ENCODE measurements at regions not wholly inside any gene's neighbourhood (a gene's known extent, or its start where the extent isn't known, plus 50 kb on each side); places are given as distances from the start of the nearest gene placed in this dataset.

GRCh38 chr18:44096016-44096415 is 584.7 kb upstream of the SETBP1 start:
- TF ChIP-seq CTCF (IDR thresholded peaks at IDR 0.05 in 4 of 5, conservative IDR thresholded peaks at IDR 0.05 in 1 of 5) (no peak), POLR2A (IDR thresholded peaks at IDR 0.05) (no peak)
- Histone ChIP-seq H3K4me1 (peaks cover 0 to 7% of the 10 kb centered on the region in 2 donors), H3K9me3 (no peaks in the 10 kb centered on the region), H3K4me3 (no peak overlapping the region), H3K36me3 (no peaks in the 10 kb centered on the region), H3K27me3 (no peaks in the 10 kb centered on the region), H3K27ac (no peak overlapping the region)
- intact Hi-C loops (cut with DNase I; ENCODE audit: low total_unique reads) (no loop called here), in situ Hi-C loops (cut with MboI; ENCODE audit: low sequenced_read_pairs in 4 of 4) (no loop called here)
- DNase-seq (no peak), ATAC-seq (no peak)

- no peak for TF ChIP-seq POLR2A (IDR thresholded peaks at IDR 0.05)
- no peak for TF ChIP-seq CTCF (IDR thresholded peaks at IDR 0.05 in 4 of 5, conservative IDR thresholded peaks at IDR 0.05 in 1 of 5)
- ATAC-seq (no peak), DNase-seq (no peak)
- no peak overlapping the region for H3K4me3 ChIP-seq
- H3K9me3 ChIP-seq = no peaks in the 10 kb centered on the region
- in situ Hi-C loops (cut with MboI; ENCODE audit: low sequenced_read_pairs in 4 of 4) = no loop called here
- H3K4me1 ChIP-seq = peaks cover 0 to 7% of the 10 kb centered on the region in 2 donors
- H3K27me3 ChIP-seq = no peaks in the 10 kb centered on the region
- H3K36me3 ChIP-seq = no peaks in the 10 kb centered on the region
- intact Hi-C loops (cut with DNase I; ENCODE audit: low total_unique reads) = no loop called here
- no peak overlapping the region for H3K27ac ChIP-seq
Measured at GRCh38 chr18:44098551-44099098, 582.1 kb upstream of the SETBP1 start.

GRCh38 chr18:44107187-44107586 is 573.5 kb upstream of the SETBP1 start:
- in situ Hi-C loops (cut with MboI; ENCODE audit: low sequenced_read_pairs in 4 of 4) = no loop called here
- Histone ChIP-seq H3K4me3 (no peak overlapping the region), H3K4me1 (no peaks in the 10 kb centered on the region), H3K9me3 (no peaks in the 10 kb centered on the region), H3K27ac (no peak overlapping the region), H3K27me3 (no peaks in the 10 kb centered on the region), H3K36me3 (no peaks in the 10 kb centered on the region)
- intact Hi-C loops (cut with DNase I; ENCODE audit: low total_unique reads) = no loop called here
- no peak for ATAC-seq
- TF ChIP-seq CTCF (IDR thresholded peaks at IDR 0.05 in 4 of 5, conservative IDR thresholded peaks at IDR 0.05 in 1 of 5) (no peak), POLR2A (IDR thresholded peaks at IDR 0.05) (no peak)
- DNase-seq = no peak

GRCh38 chr18:44111337-44111736 is 569.4 kb upstream of the SETBP1 start:
- intact Hi-C loops (cut with DNase I; ENCODE audit: low total_unique reads) (no loop called here), in situ Hi-C loops (cut with MboI; ENCODE audit: low sequenced_read_pairs in 4 of 4) (no loop called here)
- no peak for ATAC-seq

More at GRCh38 chr18:44111337-44111736, 569.4 kb upstream of the SETBP1 start:
- Histone ChIP-seq H3K36me3 (no peaks in the 10 kb centered on the region), H3K27ac (no peak overlapping the region), H3K27me3 (no peaks in the 10 kb centered on the region), H3K9me3 (no peaks in the 10 kb centered on the region), H3K4me3 (no peak overlapping the region), H3K4me1 (no peaks in the 10 kb centered on the region)
- TF ChIP-seq CTCF (IDR thresholded peaks at IDR 0.05 in 4 of 5, conservative IDR thresholded peaks at IDR 0.05 in 1 of 5) (no peak), POLR2A (IDR thresholded peaks at IDR 0.05) (no peak)
- DNase-seq = no peak
